H9 (cell line): ENCODE measurements at regions not wholly inside any gene's neighbourhood (a gene's known extent, or its start where the extent isn't known, plus 50 kb on each side); places are given as distances from the start of the nearest gene placed in this dataset.

Experiments used
- DNase-seq: peaks from one replicate; pipeline ENCODE4 v3.0.0-alpha.2; 2017
- H2AFZ ChIP-seq: one replicate; pipeline ENCODE4 v1.6.1; 2013; ENCODE audit warnings: mild to moderate bottlenecking, low read length, control low read depth, moderate library complexity
- H2AK5ac ChIP-seq: 2 replicates; pipeline ENCODE4 v1.6.1; 2013; ENCODE audit warnings: low read length, control low read depth, mixed read lengths; ENCODE audit not compliant: insufficient read length
- H2BK120ac ChIP-seq: one replicate; pipeline ENCODE4 v1.6.1; 2013; ENCODE audit warnings: low read depth, mild to moderate bottlenecking, low read length, control low read depth, inconsistent platforms; ENCODE audit not compliant: poor library complexity, severe bottlenecking
- H2BK12ac ChIP-seq: 2 replicates; pipeline ENCODE4 v1.6.1; 2013; ENCODE audit warnings: low read length, control low read depth, mixed read lengths, low read depth; ENCODE audit not compliant: insufficient read length
- H2BK15ac ChIP-seq: 2 replicates; pipeline ENCODE4 v1.6.1; 2013; ENCODE audit warnings: low read depth, low read length, control low read depth
- H2BK20ac ChIP-seq: one replicate; pipeline ENCODE4 v1.6.1; 2013; ENCODE audit warnings: low read depth, mild to moderate bottlenecking, low read length, control low read depth, inconsistent platforms; ENCODE audit not compliant: poor library complexity, severe bottlenecking
- H2BK5ac ChIP-seq: 2 replicates; pipeline ENCODE4 v1.6.1; 2013; ENCODE audit warnings: low read length, control low read depth, mixed read lengths; ENCODE audit not compliant: insufficient read length
- H3K14ac ChIP-seq: 2 replicates; pipeline ENCODE4 v1.6.1; 2013; ENCODE audit warnings: low read length, control low read depth; ENCODE audit not compliant: insufficient read depth
- H3K18ac ChIP-seq: 2 replicates; pipeline ENCODE4 v1.6.1; 2013; ENCODE audit warnings: low read depth, mild to moderate bottlenecking, mixed read lengths, low read length, control low read depth; ENCODE audit not compliant: insufficient read length
- H3K23ac ChIP-seq: 2 replicates; pipeline ENCODE4 v1.6.1; 2013; ENCODE audit warnings: low read length, control low read depth, mixed read lengths, low read depth; ENCODE audit not compliant: insufficient read length
- H3K23me2 ChIP-seq: 2 replicates; pipeline ENCODE4 v1.6.1; 2013; ENCODE audit warnings: low read depth, mild to moderate bottlenecking, mixed read lengths, low read length, control low read depth; ENCODE audit not compliant: insufficient read length, poor library complexity, severe bottlenecking
- H3K27ac ChIP-seq: 2 replicates; pipeline ENCODE4 v1.5.1; 2013; ENCODE audit warnings: low read length, control low read depth, mixed read lengths, low read depth; ENCODE audit not compliant: insufficient read length
- H3K27me3 ChIP-seq: 2 replicates; pipeline ENCODE4 v1.6.1; 2013; ENCODE audit warnings: low read length, control low read depth, inconsistent platforms; ENCODE audit not compliant: insufficient read depth
- H3K4ac ChIP-seq: 2 replicates; pipeline ENCODE4 v1.6.1; 2013; ENCODE audit warnings: low read depth, mild to moderate bottlenecking, control low read depth, inconsistent platforms, low read length, moderate library complexity
- H3K4me1 ChIP-seq: 2 replicates; pipeline ENCODE4 v1.6.1; 2013; ENCODE audit warnings: low read length, control low read depth, inconsistent platforms; ENCODE audit not compliant: insufficient read depth
- H3K4me2 ChIP-seq: 2 replicates; pipeline ENCODE4 v1.6.1; 2013; ENCODE audit warnings: low read length, control low read depth, mixed read lengths; ENCODE audit not compliant: insufficient read length, insufficient read depth
- H3K56ac ChIP-seq: 2 replicates; pipeline ENCODE4 v1.6.1; 2013; ENCODE audit warnings: low read depth, mild to moderate bottlenecking, mixed read lengths, low read length, control low read depth; ENCODE audit not compliant: insufficient read length
- H3K79me1 ChIP-seq: 2 replicates; pipeline ENCODE4 v1.6.1; 2013; ENCODE audit warnings: low read depth, mild to moderate bottlenecking, moderate library complexity, low read length, control low read depth, inconsistent platforms; ENCODE audit not compliant: insufficient read depth, poor library complexity, severe bottlenecking
- H3K79me2 ChIP-seq: 2 replicates; pipeline ENCODE4 v1.6.1; 2013; ENCODE audit warnings: low read length, control low read depth, inconsistent platforms; ENCODE audit not compliant: insufficient read depth
- H3K9ac ChIP-seq: 2 replicates; pipeline ENCODE4 v1.6.1; 2013; ENCODE audit warnings: low read length, control low read depth, mixed read lengths; ENCODE audit not compliant: insufficient read length; ENCODE audit errors: extremely low read depth
- H3K9me3 ChIP-seq: one replicate; pipeline ENCODE4 v1.6.1; 2013; ENCODE audit warnings: low read depth, low read length, inconsistent platforms; ENCODE audit not compliant: control insufficient read depth
- H3T11ph ChIP-seq: one replicate; pipeline ENCODE4 v1.6.1; 2013; ENCODE audit warnings: mild to moderate bottlenecking, low read length, control low read depth, inconsistent platforms
- H4K20me1 ChIP-seq: one replicate; pipeline ENCODE4 v1.6.1; 2013; ENCODE audit not compliant: control insufficient read depth, insufficient read length, insufficient read depth
- H4K5ac ChIP-seq: 2 replicates; pipeline ENCODE4 v1.6.1; 2013; ENCODE audit warnings: low read depth, mild to moderate bottlenecking, mixed read lengths, low read length, control low read depth; ENCODE audit not compliant: insufficient read length
- H4K8ac ChIP-seq: replicated peaks from 2 replicates; pipeline ENCODE4 v1.6.1; 2013; ENCODE audit warnings: low read length, control low read depth, mixed read lengths, low read depth; ENCODE audit not compliant: insufficient read length
- H4K91ac ChIP-seq: 2 replicates; pipeline ENCODE4 v1.6.1; 2013; ENCODE audit warnings: low read depth, mild to moderate bottlenecking, moderate library complexity, mixed read lengths, low read length, control low read depth; ENCODE audit not compliant: insufficient read length
- H3K27ac Mint-ChIP-seq, 3 experiments: 2 replicates in 2 of 3; 3 replicates in 1 of 3; pipeline ENCODE4 v1.8.0; 2020 to 2021; ENCODE audit warnings: mixed read lengths in 3 of 3, mild to moderate bottlenecking in 1 of 3, moderate library complexity in 1 of 3
- H3K27me3 Mint-ChIP-seq: 2 replicates; pipeline ENCODE4 v1.8.0; 2021; ENCODE audit warnings: low read depth, mild to moderate bottlenecking, moderate library complexity, mixed read lengths
- H3K36me3 Mint-ChIP-seq, 3 experiments: 2 replicates in 2 of 3; 3 replicates in 1 of 3; pipeline ENCODE4 v1.8.0; 2020 to 2021; ENCODE audit warnings: low read depth in 3 of 3, mixed read lengths in 3 of 3; ENCODE audit not compliant: insufficient read depth in 1 of 3
- H3K4me1 Mint-ChIP-seq, 2 experiments: 2 replicates each; pipeline ENCODE4 v1.8.0; 2020; ENCODE audit warnings: mixed read lengths in 2 of 2
- H3K4me3 Mint-ChIP-seq, 2 experiments: 2 replicates in 1 of 2; 3 replicates in 1 of 2; pipeline ENCODE4 v1.8.0; 2020 to 2021; ENCODE audit warnings: mild to moderate bottlenecking in 2 of 2, mixed read lengths in 2 of 2, moderate library complexity in 1 of 2
- H3K9me3 Mint-ChIP-seq, 2 experiments: 2 replicates in 1 of 2; 3 replicates in 1 of 2; pipeline ENCODE4 v1.8.0; 2020; ENCODE audit warnings: mild to moderate bottlenecking in 2 of 2, mixed read lengths in 2 of 2, moderate library complexity in 1 of 2
- WGBS: extraction: QIAGEN DNeasy Blood & Tissue Kit; methylation state at CpG from one replicate; pipeline ENCODE4 v1.1.7; 2013; ENCODE audit warnings: missing lambda C conversion rate, low lambda C conversion rate, mixed read lengths; ENCODE audit not compliant: insufficient read length; ENCODE audit errors: extremely low coverage; 5-methylcytosine and 5-hydroxymethylcytosine counted together
- TF ChIP-seq, protein P1 (sequence below): fragments of 200-600 bp; sonication (generic); conservative IDR thresholded peaks from 3 replicates; pipeline ENCODE4 v1.8.0; 2021; ENCODE audit warnings: antibody characterized with exemption, mild to moderate bottlenecking

DNA sequence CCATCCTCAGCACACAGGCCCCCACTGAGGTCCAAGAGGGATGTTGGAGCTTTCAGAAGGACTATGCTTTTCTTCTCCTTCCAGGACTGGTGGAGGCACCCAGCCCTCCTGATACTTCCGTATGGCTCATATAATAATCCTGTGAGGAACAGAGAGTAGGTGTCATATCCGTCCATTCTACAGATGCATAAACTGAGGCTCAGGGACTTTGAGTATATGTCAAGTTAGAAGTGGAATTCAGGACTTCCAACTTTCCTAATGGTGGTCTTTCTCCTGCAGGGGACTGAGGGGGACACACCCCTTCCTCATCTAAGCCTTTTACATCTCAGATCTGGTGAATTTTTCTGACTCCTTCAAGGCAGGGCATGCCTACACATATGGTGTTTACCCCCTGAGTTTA, 153.7 kb downstream of the RPS24 start:
- no peaks in the 10 kb centered on the region for H4K20me1 ChIP-seq
- no peaks in the 10 kb centered on the region for H3K4me1 ChIP-seq
- no peak overlapping the region for H3K27ac ChIP-seq
- H3K14ac ChIP-seq, result no peak overlapping the region
- no peak overlapping the region for H2BK12ac ChIP-seq
- no peaks in the 10 kb centered on the region for H3K27me3 ChIP-seq
- no peak overlapping the region for H4K91ac ChIP-seq
- H3K18ac ChIP-seq, result no peak overlapping the region
- no peaks in the 10 kb centered on the region for H3K23me2 ChIP-seq
- no peak overlapping the region for H3K9ac ChIP-seq
- H3K79me1 ChIP-seq, result no peaks in the 10 kb centered on the region
- no peaks in the 10 kb centered on the region; a peak in 1 of 7 replicates for H3K36me3 Mint-ChIP-seq
- no peak overlapping the region for H2BK5ac ChIP-seq
- no peaks in the 10 kb centered on the region for H3K4me1 Mint-ChIP-seq
- no peak overlapping the region for H3K4ac ChIP-seq
- H3K4me3 Mint-ChIP-seq, result no peak overlapping the region; a peak in 1 of 5 replicates
- no peak overlapping the region for H2AK5ac ChIP-seq
- no peak overlapping the region for H4K5ac ChIP-seq
- no peak overlapping the region for H3K56ac ChIP-seq
- H2BK20ac ChIP-seq, result no peak overlapping the region
- no peak overlapping the region for H2BK15ac ChIP-seq
- H2BK120ac ChIP-seq, result no peak overlapping the region
- H3K9me3 ChIP-seq, result no peaks in the 10 kb centered on the region
- no peak overlapping the region for H3K23ac ChIP-seq
- H4K8ac ChIP-seq, result no peak overlapping the region
- peaks cover 2% of the 10 kb centered on the region for H3K27me3 Mint-ChIP-seq
- TF ChIP-seq, protein P1, sequence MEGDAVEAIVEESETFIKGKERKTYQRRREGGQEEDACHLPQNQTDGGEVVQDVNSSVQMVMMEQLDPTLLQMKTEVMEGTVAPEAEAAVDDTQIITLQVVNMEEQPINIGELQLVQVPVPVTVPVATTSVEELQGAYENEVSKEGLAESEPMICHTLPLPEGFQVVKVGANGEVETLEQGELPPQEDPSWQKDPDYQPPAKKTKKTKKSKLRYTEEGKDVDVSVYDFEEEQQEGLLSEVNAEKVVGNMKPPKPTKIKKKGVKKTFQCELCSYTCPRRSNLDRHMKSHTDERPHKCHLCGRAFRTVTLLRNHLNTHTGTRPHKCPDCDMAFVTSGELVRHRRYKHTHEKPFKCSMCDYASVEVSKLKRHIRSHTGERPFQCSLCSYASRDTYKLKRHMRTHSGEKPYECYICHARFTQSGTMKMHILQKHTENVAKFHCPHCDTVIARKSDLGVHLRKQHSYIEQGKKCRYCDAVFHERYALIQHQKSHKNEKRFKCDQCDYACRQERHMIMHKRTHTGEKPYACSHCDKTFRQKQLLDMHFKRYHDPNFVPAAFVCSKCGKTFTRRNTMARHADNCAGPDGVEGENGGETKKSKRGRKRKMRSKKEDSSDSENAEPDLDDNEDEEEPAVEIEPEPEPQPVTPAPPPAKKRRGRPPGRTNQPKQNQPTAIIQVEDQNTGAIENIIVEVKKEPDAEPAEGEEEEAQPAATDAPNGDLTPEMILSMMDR, result no peak
- H2AFZ ChIP-seq, result no peak overlapping the region
- no peak for DNase-seq
- H3T11ph ChIP-seq, result no peak overlapping the region
- no peaks in the 10 kb centered on the region for H3K79me2 ChIP-seq
- H3K9me3 Mint-ChIP-seq, result peaks cover 1 to 4% of the 10 kb centered on the region in 2 experiments
- H3K27ac Mint-ChIP-seq, result no peak overlapping the region
- WGBS, result no CpG with 5 or more reads among the region's 2 CpGs
- no peak overlapping the region for H3K4me2 ChIP-seq
